Activated CD4-positive, CD25-positive, alpha-beta regulatory T cell (primary cell): ENCODE measurements at regions not wholly inside any gene's neighbourhood (a gene's known extent, or its start where the extent isn't known, plus 50 kb on each side); places are given as distances from the start of the nearest gene placed in this dataset.

Experiments
- DNase-seq, 4 experiments: peaks; one replicate each; lab custom pipeline; 2025; lab: John Stamatoyannopoulos, UW

DNA sequence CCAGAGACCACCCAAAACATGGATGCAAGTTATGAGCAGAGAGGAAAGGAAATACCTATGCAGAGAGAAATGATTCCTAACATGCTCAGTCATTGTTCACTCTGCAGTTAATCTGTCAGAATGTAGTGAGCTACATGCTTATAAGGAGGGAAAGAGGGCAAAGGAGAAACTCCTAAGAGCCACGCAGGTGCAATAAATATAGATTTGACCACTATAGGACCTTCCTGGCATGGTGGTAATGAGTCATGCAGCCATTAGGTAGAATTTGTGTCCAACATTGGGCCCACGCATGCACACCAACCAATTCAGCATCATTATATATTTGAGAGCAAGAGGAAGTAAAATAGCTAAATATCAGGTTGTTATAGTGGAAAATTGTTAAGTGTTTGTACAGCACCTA lies 699.9 kb downstream of the DSC3 start:
- no peak for DNase-seq

DNA sequence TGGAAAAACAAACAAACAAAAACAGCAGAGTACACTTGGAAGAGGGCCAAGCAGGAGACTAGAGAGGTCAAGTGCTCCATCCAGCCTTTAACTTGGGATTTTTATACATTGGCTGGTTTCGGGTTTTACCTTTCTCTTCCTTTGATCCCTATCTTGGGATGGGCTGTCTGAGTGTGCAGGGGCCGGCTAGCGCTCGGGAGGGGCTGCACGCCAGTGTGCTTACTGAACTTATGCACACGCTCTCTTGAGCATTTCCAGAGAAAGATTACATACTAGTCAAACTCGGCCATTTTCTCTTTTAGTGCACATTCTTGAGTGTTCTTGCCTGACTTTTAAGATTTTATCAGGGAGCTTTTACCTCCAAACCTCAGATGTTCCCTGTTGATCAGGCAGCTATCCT lies 707.8 kb downstream of the DSC3 start:
- no peak for DNase-seq

DNA sequence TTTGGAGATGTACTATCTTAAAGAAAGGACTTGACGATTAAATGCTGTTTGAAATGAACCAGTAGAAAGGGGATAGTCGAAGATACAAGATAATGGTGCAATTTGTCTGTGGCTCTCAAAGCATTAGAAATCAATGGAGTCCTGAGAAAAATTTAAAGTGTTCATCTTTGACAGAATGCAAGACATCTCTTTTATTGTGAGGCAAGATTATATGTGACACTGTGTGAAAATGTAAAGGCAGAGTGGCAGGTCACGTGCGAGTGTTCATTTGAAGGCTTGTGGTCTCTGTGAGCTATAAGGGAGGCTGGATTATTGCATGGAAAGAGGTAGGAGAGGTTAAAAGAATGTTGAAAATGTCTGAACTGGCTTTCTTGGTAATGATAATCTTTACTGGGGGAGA lies 709.2 kb downstream of the DSC3 start:
- no peak for DNase-seq

DNA sequence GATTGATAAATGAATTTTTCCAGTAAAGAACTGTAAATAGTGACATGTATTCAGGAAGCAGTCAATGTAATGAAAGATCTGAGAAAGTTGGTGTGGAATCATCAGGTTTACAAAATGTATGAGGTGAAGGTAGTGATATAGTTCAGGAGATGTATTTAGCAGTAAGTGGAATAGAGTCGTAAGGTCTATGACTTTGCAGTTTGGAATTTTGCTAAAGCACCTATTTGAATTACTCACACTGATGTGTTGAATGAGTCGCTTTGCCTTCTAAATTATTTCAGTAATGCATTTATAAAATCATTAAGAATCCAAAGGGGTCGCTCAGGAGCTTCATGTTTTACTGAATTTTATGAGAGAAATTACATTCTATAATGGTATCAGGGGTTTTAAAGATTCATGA lies 713.7 kb downstream of the DSC3 start:
- no peak for DNase-seq

DNA sequence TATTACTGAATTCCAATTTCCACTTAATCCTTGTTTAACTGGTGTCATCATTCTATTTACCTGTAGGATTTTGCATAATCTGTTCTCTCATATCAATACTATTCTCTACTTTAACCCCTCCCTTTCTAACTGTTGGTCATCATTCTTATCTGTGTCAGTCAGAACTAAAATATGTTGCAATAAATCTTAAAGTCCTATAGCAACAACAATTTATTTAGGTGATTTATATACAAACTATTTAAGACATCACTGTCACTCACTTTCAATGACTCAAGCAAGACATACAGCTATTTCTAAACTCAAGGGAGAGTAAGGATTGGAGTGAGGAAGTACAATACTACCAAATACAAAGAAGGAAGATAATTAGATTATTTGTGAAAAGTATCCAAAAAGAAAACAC lies 740.4 kb downstream of the DSC3 start:
- DNase-seq = no peak

DNA sequence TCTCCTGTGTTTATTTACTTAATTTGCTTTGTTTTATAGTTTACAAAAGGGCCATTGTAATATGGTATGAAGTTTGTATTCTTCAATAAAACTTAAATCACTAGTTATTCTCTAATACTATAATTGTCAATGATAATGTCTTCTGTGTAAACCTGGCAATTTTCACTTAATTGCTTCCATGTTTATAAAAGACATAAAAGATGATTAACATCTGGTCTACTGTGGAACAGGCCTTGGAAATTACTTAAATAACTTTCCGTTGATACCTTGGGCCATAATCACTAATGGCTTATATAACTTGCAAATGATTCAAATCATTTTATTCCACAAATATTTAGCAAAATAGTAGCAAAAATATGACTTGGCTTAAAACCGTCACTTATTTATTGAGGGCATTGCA lies 743.8 kb downstream of the DSC3 start:
- DNase-seq = no peak

DNA sequence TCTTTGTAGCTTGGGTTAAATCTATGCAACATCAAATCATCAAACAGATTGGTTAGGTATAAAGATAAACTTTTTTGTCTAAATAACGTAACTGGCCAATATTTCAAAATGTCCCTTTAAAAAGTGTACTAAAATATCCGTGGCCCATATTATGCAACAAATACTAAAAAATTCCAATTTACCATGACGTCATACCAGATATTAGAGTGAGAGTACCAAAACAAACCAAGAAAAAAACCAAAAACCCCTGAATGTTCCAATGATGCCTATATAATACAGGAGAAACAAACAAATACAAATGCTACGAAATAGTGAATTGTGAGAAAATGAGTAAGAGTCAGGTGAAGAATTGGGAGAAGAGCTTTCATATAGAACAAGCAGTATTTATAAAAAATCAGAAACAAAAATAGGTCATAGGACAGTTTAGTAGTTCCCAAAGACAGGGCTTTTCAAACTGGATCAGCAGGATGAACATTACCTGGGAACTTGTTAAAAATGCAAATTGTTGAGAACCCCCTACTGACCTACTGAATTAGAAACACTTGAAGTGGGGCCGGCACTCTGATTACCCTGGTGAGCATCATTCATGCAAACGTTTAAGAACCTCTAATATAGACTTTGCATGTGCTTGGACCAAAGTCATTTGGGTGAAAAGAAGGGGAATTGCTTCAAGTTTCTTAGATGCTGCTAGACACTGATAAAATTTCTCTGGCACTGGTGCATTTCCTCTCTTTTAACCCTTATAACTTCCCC lies 753.7 kb downstream of the DSC3 start:
- no peak for DNase-seq

DNA sequence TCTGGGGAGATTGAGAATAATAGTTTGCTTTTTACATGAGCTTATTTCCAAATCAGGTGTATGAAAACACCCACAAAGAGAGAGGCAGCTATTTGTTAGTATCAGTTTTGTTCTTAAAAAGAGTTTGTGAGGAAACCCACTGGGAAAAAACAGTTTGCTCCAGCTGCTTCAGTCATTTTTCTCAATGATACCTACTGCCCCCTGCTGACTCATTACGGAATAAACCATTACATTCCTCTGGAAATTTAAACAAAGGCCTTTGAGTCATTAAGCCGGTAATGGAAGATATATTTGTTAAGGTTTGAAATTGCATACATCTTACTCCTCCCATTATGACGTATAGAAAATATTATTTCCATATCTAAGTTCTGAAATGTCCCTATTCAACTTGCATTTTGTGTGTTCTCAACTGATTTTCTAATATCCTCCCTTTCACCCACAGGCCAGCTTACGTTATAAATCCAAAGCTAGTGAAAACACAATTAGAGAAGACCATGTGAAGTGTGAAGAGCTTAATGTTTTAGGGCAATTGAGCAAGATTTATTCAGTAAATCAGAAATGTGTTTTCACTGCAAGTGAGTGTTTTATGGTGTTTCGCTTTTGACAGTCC lies 761.6 kb downstream of the DSC3 start:
- DNase-seq = no peak

DNA sequence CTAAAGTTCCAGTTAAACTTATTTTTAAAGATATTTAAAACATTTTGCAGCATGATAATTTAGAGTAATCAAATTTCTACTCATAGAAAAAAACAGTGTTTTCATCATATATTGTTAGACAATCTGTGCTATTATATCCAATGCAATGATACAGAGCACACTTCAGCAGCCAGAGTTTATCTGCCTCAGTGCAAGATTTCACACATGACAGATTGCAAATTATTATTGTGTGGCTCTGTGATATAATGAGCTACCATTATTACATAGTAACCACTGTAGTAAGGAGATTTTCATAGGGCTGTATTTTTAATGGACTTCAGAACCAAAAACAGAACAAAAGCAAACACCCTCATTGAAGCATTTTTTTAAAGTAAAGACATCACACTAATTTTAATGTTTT lies 762.4 kb downstream of the DSC3 start:
- no peak for DNase-seq

DNA sequence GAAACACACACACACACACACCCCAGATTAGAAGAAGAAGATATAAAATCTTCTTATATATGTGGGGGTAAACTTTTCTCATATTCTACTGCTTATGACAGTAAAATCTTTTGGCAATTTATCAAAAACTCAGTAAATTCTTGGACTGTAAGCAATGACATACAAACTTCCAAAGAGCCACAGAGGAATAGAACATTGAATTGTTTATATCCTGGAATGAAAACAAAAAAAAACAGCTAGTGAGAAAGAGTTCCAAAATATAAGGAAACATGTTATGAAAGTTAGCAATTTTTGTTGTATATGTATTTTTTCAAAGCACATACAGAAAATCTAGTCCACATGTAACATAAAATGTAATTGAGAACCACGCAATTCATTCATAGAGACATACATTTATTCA lies 764.9 kb downstream of the DSC3 start:
- no peak for DNase-seq

DNA sequence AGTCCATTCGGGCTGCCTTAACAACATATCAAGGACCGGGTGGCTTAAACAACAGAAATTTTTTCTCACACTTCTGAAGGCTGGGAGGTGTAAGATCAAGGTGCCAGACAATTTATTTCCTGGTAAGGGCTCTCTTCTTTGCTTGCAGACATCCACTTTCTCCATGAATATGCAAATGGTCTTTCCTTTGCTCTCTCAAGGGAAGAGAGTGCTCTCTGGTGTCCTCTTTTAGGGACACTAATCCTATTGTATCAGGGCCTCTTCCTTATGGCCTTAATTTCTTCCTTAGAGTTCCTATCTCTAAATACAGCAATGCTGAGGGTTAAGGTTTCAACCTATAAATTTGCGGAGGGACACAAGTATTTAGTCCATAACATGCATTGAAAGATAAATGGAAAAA lies 770.8 kb downstream of the DSC3 start:
- DNase-seq = no peak

DNA sequence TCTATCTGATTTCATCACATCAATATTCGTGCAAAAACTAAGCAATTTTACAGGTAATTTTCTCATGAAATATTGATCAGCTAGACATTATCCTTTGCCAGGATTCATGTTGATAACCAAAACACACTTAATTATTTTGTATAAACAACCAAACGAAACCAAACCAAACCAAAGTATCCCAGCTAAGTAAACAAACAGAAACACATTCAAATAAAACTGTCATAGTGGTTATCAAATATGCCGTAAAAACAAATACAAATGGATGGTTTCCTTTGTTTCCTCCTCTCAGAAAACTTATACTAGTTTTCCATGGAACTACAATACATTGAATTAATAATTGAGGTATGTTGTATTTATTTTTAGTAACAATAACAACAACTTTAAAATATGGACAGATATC lies 777.4 kb downstream of the DSC3 start:
- no peak for DNase-seq

DNA sequence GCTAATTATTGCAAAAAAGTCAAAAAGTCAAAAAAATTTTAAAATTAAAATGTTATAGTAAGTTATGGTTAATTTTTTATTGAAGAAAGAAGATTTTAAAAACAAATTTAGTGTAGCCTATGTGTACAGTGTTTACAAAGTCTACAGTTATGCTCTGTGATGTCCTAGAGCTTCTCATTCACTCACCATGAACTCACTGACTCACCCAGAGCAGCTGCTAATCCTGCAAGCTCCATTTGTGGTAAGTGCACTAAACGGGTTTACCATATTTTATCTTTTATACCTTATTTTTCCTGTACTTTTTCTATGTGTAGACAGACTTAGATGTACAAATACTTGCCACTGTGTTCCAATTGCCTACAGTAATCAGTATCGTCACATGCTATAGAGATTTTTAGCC lies 788.2 kb downstream of the DSC3 start:
- DNase-seq = no peak

DNA sequence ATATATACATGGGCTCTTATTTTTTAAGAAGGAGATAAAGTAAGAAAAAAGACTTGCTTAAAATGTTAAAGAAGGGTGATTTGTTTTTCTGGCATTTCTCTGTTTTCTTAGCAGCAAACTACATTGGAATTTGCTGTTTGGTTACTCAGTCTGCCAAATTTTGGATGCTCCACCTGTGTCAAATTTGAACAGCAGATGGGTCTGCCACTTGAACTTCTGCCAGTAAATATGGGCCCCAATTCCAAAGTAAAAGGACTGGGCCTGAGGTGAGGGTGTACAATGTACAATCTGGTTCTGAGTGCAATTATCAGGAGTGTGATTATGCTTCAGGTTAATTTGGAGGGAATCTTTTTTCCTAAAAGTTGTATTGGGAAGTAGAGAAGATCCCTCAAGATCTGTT lies 794.5 kb downstream of the DSC3 start:
- DNase-seq = no peak

DNA sequence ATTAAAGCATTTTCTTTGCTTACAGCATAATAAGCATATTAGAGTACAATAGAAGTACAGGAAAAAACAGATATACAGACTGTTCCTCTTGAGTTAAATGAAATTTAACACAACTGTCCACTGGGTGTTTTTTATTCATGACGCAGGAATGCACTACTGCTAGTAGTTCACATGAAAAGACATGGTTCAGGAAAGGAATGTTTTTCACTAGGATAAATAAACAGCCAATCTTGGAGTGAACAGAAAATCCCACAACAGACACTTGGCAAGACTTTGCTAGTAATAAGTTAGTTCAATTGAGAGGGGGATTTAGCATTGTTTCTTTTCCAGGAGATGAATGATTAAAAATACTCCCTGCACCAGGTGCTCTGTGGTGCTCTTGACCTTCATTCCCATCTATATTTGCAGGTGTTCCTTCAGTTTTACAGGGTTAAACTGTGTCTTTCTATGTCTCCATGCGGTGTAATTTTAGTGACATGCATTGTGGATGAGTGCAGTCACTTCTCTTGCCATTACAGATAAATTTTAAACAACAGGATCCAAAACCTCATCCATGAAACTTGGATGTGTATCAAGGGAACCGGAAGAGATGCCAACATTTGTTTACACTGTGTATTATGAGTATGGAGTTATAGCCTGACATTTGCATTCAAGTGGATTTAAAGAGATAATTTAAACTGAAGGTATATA lies 796.6 kb downstream of the DSC3 start:
- no peak for DNase-seq

DNA sequence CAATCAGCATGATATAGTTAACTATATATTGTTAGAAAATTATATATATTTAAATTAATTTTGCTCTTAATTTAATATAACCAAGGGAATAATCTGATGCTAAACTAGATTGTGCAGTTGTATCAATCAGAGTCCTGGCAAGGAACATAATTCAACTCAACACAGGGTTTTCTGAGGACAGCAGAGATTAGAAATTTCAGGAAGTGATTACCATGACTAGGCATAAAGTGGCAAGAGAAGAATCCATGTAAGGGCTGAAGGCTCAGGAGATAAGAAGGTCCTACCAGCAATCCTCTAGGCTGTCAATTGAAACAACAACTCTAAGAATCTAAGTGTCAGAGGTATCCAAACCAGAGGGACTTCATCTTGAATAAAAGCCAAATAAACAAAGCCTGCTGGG lies 807.8 kb downstream of the DSC3 start:
- no peak for DNase-seq

DNA sequence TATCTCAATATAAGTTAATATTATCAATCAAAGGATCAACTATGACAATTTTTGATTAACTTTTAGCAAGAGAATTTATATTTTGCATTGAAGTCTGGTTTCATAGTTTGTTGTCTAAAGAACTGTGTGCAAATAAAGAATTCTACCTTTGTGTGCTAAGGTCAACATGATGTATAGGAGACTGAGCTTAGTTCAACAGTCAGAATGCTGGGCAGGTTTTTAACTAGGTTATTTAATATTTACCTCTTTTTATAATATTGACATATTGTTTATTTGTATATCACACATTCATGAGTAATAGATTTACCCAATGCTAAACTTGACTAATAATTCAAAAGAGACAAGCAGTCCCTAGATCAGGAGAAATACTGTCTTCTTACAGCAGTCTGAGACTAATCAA lies 831.4 kb downstream of the DSC3 start:
- DNase-seq = no peak

DNA sequence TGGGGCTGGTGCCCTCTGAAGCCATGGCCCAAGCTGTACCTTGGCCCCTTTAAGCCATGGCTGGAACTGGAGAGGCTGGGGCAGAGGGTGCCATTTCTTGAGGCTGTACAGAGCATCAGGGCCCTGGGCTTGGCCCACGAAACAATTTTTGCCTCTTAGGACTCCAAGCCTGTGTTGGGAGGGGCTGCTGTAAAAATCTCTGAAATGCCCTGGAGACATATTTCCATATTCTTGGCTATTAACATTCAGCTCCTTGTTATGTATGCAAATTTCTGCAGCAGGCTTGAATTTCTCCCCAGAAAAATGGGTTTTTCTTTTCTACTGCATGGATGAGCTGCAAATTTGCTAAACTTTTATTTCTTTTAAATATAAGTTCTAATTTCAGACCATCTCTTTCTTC lies 834.0 kb downstream of the DSC3 start:
- DNase-seq = no peak

DNA sequence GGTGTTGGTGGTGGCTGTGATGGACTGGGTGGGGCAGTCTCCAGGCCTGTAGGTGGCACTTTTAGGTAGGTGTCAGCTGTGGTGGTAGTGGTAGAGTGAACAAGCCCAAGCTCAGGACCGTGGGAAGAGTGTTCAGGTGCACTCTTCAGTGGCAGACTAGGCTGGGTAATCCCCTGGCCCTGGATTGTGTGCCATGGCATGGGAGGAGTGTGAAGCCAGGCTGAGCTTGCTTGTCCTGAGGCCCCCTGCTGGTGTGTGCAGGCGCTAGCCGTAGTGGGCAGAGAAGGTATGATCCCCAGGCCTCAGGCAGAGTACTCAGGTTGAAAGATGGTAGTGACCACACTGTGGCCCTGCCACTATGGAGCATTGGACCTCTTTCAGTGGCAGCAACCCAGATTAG lies 850.3 kb downstream of the DSC3 start:
- no peak for DNase-seq

DNA sequence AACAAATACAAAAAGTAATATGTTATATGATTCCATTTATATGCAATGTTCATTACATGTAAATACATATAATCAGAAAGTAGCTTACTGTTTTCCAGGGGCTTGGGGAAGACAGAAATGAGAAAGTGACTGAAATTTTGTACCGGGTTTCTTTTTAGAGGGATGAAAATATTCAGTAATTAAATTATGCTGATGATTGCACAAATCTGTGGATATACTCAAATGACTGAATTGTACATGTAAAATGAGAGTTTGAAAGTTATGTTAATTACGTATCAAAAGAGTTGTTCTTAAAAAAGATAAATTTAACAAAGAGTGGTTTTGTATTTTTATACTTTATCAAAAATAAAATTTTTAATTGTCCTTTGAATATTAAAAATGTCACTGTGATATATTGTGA lies 856.3 kb downstream of the DSC3 start:
- no peak for DNase-seq

DNA sequence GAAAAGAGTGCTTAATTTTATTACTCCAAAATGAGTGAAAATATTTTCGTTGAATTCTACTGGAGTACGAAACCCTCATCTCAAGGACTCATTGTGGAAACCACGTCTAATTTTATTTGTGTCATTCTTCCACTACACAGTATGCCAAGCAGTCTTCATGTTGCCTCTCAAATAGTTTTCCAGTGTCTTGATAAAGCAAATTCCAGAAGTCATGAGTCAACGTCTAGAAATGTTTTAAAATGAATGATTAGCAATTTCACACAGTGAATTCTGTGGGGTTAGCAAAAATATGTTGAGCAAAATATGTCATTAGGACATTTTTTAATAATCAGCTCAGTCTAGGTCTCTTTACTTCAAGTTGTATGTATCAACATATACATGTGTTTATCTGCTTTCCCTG lies 865.5 kb downstream of the DSC3 start:
- DNase-seq = no peak

DNA sequence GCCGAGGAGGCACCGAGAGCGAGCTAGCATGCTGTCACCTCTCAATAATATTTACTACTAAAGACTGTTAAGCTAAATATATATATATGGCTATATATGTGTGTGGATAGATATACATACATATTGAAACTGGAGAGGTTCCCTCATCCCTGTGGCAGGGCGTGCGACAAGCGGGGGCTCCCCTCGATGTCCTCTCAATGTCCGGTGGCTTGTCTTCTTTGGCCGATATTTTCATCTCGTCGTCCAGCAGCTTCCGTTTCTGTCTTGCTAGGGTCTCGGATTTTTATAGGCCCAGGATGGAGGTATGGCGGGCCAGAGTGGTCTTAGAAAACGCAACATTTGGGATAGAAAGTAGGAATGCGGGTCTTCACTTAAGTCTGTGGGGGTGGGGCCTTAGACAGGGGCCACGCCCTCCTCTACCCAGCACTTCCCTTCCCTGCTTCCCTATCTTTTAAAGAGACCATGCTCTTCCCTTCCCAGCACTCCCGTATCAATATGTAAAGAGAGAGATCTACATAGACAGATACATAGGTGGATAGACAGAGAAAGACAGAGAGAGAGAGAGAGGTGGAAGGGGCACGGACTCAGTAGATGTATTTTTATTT lies 866.8 kb downstream of the DSC3 start:
- no peak for DNase-seq

DNA sequence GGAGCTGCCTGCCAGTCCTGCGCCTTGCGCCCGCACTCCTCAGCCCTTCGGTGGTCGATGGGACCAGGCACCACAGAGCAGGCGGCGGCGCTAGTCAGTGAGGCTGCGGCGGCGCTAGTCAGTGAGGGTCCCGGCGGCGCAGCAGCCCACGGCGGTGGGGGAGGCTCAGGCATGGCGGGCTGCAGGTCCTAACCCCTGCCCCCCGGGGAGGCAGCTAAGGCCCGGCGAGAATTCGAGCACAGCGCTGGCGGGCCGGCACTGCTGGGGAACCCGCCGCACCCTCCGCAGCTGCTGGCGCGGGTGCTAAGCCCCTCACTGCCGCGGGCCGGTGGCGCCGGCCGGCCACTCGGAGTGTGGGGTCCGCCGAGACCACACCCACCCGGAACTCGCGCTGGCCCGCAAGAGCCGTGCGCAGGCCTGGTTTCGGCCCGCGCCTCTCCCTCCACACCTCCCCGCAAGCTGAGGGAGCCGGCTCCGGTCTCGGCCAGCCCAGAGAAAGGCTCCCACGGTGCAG lies 867.4 kb downstream of the DSC3 start:
- DNase-seq = no peak
